Endothelial cell of umbilical vein (primary cell): ENCODE measurements at regions not wholly inside any gene's neighbourhood (a gene's known extent, or its start where the extent isn't known, plus 50 kb on each side); places are given as distances from the start of the nearest gene placed in this dataset.

Source experiments
- CTCF ChIP-seq, 2 donors: IDR thresholded peaks; 1 replicate in 1 of 2; 2 replicates in 1 of 2; pipeline ENCODE4 v1.5.1; 2011; ENCODE audit warnings: low read length in 2 of 2, mild to moderate bottlenecking in 2 of 2, moderate library complexity in 2 of 2, control low read depth in 1 of 2, inconsistent platforms in 1 of 2, low read depth in 1 of 2; ENCODE audit not compliant: insufficient read depth in 1 of 2; ENCODE audit errors: extremely low read depth in 1 of 2
- EZH2 ChIP-seq: IDR thresholded peaks from 2 replicates; pipeline ENCODE4 v1.6.1; 2012; ENCODE audit warnings: borderline replicate concordance, low read depth, mild to moderate bottlenecking, moderate library complexity, low read length, inconsistent platforms; ENCODE audit not compliant: severe bottlenecking
- FOS ChIP-seq: IDR thresholded peaks from 2 replicates; pipeline ENCODE4 v1.6.1; 2011; ENCODE audit warnings: mild to moderate bottlenecking, low read length, moderate library complexity, borderline replicate concordance; ENCODE audit not compliant: insufficient read depth
- GATA2 ChIP-seq: IDR thresholded peaks from 2 replicates; pipeline ENCODE4 v1.7.0; 2011; ENCODE audit warnings: low read depth, mild to moderate bottlenecking, moderate library complexity, mixed read lengths, low read length; ENCODE audit not compliant: insufficient read length, insufficient read depth
- JUN ChIP-seq: IDR thresholded peaks from 2 replicates; pipeline ENCODE4 v1.6.1; 2011; ENCODE audit warnings: borderline replicate concordance, low read depth; ENCODE audit not compliant: insufficient read length, insufficient read depth
- MAX ChIP-seq: IDR thresholded peaks from 2 replicates; pipeline ENCODE4 v1.6.1; 2011; ENCODE audit not compliant: insufficient read depth, insufficient read length
- MYC ChIP-seq: IDR thresholded peaks from one replicate; pipeline ENCODE4 v1.6.1; 2011; ENCODE audit warnings: mild to moderate bottlenecking, low read depth, low read length
- POLR2A ChIP-seq: IDR thresholded peaks from 2 replicates; pipeline ENCODE4 v1.6.1; 2012; ENCODE audit warnings: low read depth, mild to moderate bottlenecking, control low read depth, low read length
- POLR2AphosphoS5 ChIP-seq: IDR thresholded peaks from 2 replicates; pipeline ENCODE4 v1.6.1; 2012; ENCODE audit warnings: low read depth, mild to moderate bottlenecking, control low read depth, low read length, moderate library complexity; ENCODE audit not compliant: insufficient read depth

- TF ChIP-seq EZH2 (no peak), MYC (no peak), CTCF (IDR thresholded peaks at IDR 0.05; ENCODE audit: extremely low read depth in 1 of 2, insufficient read depth in 1 of 2, low read depth in 1 of 2, low read length in 2 of 2) (no peak), MAX (no peak), GATA2 (no peak), POLR2A (no peak), POLR2AphosphoS5 (no peak), JUN (no peak), FOS (no peak)
Observed at GRCh38 chr6:82298012-82298411, 50.5 kb upstream of the IBTK start.
